Gastroesophageal sphincter (tissue), 4 donors: ENCODE measurements at regions not wholly inside any gene's neighbourhood (a gene's known extent, or its start where the extent isn't known, plus 50 kb on each side); places are given as distances from the start of the nearest gene placed in this dataset.

Source experiments
- ATAC-seq: fragments of 150-250 bp; one replicate; pipeline ENCODE4 v1.9.1; 2016; ENCODE audit warnings: mild to moderate bottlenecking, moderate library complexity
- H3K27ac ChIP-seq, 4 donors: fragments of 200-600 bp; sonication (generic) in 3 of 4; 1 replicate in 3 of 4; 2 replicates in 1 of 4; pipeline ENCODE4 v1.5.1; 2016 to 2019
- H3K27me3 ChIP-seq: fragments of 200-600 bp; sonication (generic); one replicate; pipeline ENCODE4 v1.5.1; 2019
- H3K36me3 ChIP-seq, 2 donors: fragments of 200-600 bp; sonication (generic); one replicate each; pipeline ENCODE4 v1.5.1; 2019; ENCODE audit warnings: control low read depth in 1 of 2
- H3K4me1 ChIP-seq, 3 donors: fragments of 200-600 bp; sonication (generic); 1 replicate in 2 of 3; 2 replicates in 1 of 3; pipeline ENCODE4 v1.5.1; 2016 to 2019; ENCODE audit warnings: control low read depth in 2 of 3
- H3K4me3 ChIP-seq, 2 donors: fragments of 200-600 bp; sonication (generic); one replicate each; pipeline ENCODE4 v1.5.1; 2019; ENCODE audit warnings: mild to moderate bottlenecking in 1 of 2, moderate library complexity in 1 of 2
- H3K9me3 ChIP-seq, 3 donors: fragments of 200-600 bp; sonication (generic); one replicate each; pipeline ENCODE4 v1.5.1; 2017 to 2019; ENCODE audit warnings: control low read depth in 2 of 3
- EP300 ChIP-seq: sonication (generic); formaldehyde crosslinking; IDR thresholded peaks from one replicate; pipeline ENCODE4 v1.6.1; 2017; ENCODE audit warnings: antibody characterized with exemption, mild to moderate bottlenecking
- POLR2A ChIP-seq, 2 donors: fragments of 450-650 bp; IDR thresholded peaks; one replicate each; pipeline ENCODE4 v1.6.1; 2017; ENCODE audit warnings: antibody characterized with exemption in 2 of 2, mild to moderate bottlenecking in 2 of 2, moderate library complexity in 1 of 2
- POLR2AphosphoS5 ChIP-seq: sonication (generic); formaldehyde crosslinking; IDR thresholded peaks from one replicate; pipeline ENCODE4 v1.6.1; 2017; ENCODE audit warnings: antibody characterized with exemption
- WGBS, 2 donors: methylation state at CpG; one replicate each; pipeline ENCODE4 v1.1.5; 2018; ENCODE audit warnings: low coverage in 1 of 2; 5-methylcytosine and 5-hydroxymethylcytosine counted together
- TF ChIP-seq, protein P1 (sequence below), 4 experiments: fragments of 200-600 bp in 2 of 4; fragments of 450-650 bp in 2 of 4; sonication (generic) in 1 of 4; IDR thresholded peaks; one replicate each; pipeline ENCODE4 v1.5.1; 2017 to 2019; ENCODE audit warnings: antibody characterized with exemption in 4 of 4, mild to moderate bottlenecking in 2 of 4, moderate library complexity in 2 of 4

DNA sequence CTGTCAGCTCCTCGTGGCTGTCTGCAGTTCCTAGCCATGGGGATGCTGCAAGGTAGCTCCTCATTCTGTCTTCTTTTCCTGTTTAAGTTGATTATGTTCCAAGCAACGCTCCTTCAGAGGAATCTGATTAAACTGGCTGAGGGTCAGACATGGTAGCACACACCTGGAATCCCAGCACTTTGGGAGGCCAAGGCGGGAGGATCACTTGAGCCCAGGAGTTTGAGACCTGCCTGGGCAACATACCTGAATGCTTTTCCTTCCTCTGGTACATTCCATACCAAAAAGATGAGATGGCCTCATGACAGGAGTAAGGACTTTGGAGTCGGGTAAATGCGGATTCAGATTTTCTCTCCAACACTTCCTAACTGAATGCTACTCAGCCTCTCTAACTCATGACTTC lies 246.8 kb upstream of the JARID2 start:
- 89% methylated on average over 4 of the region's 5 CpGs; no CpG with 5 or more reads in 1 of the 2 donors for WGBS, 2 donors
- no peak for ATAC-seq
- TF ChIP-seq POLR2A (IDR thresholded peaks at IDR 0.05) (no peak), EP300 (no peak), POLR2AphosphoS5 (no peak)
- TF ChIP-seq, protein P1, sequence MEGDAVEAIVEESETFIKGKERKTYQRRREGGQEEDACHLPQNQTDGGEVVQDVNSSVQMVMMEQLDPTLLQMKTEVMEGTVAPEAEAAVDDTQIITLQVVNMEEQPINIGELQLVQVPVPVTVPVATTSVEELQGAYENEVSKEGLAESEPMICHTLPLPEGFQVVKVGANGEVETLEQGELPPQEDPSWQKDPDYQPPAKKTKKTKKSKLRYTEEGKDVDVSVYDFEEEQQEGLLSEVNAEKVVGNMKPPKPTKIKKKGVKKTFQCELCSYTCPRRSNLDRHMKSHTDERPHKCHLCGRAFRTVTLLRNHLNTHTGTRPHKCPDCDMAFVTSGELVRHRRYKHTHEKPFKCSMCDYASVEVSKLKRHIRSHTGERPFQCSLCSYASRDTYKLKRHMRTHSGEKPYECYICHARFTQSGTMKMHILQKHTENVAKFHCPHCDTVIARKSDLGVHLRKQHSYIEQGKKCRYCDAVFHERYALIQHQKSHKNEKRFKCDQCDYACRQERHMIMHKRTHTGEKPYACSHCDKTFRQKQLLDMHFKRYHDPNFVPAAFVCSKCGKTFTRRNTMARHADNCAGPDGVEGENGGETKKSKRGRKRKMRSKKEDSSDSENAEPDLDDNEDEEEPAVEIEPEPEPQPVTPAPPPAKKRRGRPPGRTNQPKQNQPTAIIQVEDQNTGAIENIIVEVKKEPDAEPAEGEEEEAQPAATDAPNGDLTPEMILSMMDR (IDR thresholded peaks at IDR 0.05), result no peak

DNA sequence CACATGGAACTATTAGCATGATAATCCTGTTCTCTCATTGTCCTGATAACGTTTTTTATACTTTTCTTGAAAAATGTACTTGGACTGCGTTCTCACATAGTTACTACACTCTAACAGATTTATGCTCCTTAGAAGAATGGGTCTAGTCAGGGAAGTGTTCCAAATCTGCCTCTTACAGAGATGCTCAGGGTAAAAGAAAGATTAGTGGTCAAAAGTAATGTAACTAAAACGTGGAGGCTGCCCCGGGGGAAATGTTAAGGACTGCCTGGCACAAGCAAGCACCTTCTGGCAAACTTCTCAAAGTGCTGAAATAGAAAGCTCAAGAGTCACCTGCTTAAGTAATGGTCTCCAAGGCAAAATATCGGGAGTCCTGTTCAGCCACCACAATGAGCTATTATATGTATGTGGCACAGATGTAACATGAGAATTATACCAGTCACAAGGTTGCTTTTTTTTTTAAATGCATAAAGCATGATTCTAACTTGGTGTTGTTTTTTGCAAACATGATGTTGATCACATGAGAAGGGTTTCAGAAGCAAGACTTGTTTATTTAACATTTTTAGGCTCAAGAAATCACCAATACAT lies 244.5 kb upstream of the JARID2 start:
- Histone ChIP-seq H3K36me3 (no peaks in the 10 kb centered on the region), H3K27me3 (no peaks in the 10 kb centered on the region), H3K4me3 (no peak overlapping the region), H3K9me3 (no peaks in the 10 kb centered on the region), H3K27ac (no peak overlapping the region), H3K4me1 (no peaks in the 10 kb centered on the region)
- 48 to 50% methylated on average over 3 to 5 of the region's 5 CpGs for WGBS, 2 donors
- no peak for TF ChIP-seq POLR2AphosphoS5
- TF ChIP-seq, protein P1 (IDR thresholded peaks at IDR 0.05), result no peak
- TF ChIP-seq EP300, result no peak
- TF ChIP-seq POLR2A (IDR thresholded peaks at IDR 0.05), result no peak
- ATAC-seq, result no peak

More for the DNA sequence above, 246.8 kb upstream of the JARID2 start:
- no peak overlapping the region for H3K4me3 ChIP-seq
- no peaks in the 10 kb centered on the region for H3K4me1 ChIP-seq
- no peaks in the 10 kb centered on the region for H3K36me3 ChIP-seq
- no peaks in the 10 kb centered on the region for H3K9me3 ChIP-seq
- no peaks in the 10 kb centered on the region for H3K27me3 ChIP-seq
- H3K27ac ChIP-seq, result no peak overlapping the region

DNA sequence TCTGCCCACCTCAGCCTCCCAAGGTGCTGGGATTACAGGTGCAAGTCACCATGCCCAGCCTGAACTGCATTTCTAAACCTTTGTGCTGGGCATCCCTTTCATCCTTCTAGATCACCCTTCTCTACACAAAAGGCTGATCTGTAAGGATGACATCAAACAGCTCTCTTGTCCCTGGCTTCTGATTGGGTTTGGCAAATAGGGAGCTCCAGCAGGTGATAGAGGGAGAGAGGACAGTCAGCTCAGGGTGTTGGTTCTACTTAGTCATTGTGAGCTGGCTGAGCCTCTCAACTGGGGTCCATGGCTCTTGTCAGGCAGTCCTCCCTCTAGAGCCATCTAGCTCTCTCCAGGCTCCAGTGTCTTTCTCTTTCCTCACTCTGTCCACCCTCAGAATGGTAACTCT lies 237.6 kb upstream of the JARID2 start:
- H3K9me3 ChIP-seq, result no peaks in the 10 kb centered on the region
- H3K36me3 ChIP-seq, result no peaks in the 10 kb centered on the region
- H3K27ac ChIP-seq, result no peak overlapping the region
- H3K4me3 ChIP-seq, result no peak overlapping the region
- no peaks in the 10 kb centered on the region for H3K4me1 ChIP-seq
- no peak for TF ChIP-seq EP300
- TF ChIP-seq POLR2A (IDR thresholded peaks at IDR 0.05), result no peak
- no peak for TF ChIP-seq POLR2AphosphoS5
- TF ChIP-seq, protein P1 (IDR thresholded peaks at IDR 0.05), result no peak
- no peaks in the 10 kb centered on the region for H3K27me3 ChIP-seq
- no peak for ATAC-seq

DNA sequence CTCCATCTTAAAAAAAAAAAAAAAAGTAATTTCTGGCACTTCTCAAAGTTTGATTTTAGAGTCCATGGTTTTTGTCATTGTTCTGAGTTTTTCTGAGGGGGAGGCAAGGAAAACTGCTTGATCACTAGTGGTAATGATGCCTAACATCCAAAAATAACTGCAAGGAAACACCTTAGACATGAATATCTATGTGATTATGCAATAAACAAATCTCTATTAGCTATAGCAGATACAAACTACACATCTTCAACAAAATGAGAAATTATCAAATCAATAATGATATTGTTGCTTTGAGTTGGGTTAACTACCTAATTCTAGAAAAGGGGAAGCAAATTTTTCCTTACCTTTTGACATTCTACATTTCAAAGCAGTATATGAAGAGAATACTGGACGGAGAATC lies 230.9 kb upstream of the JARID2 start:
- Histone ChIP-seq H3K36me3 (no peaks in the 10 kb centered on the region), H3K9me3 (no peaks in the 10 kb centered on the region), H3K4me3 (no peak overlapping the region), H3K27ac (no peak overlapping the region), H3K27me3 (no peaks in the 10 kb centered on the region), H3K4me1 (no peaks in the 10 kb centered on the region)
- no peak for ATAC-seq
- TF ChIP-seq EP300, result no peak
- TF ChIP-seq POLR2AphosphoS5, result no peak
- TF ChIP-seq, protein P1 (IDR thresholded peaks at IDR 0.05), result no peak
- no peak for TF ChIP-seq POLR2A (IDR thresholded peaks at IDR 0.05)
- 86 to 100% methylated on average over 1 of the region's 1 CpG for WGBS, 2 donors

DNA sequence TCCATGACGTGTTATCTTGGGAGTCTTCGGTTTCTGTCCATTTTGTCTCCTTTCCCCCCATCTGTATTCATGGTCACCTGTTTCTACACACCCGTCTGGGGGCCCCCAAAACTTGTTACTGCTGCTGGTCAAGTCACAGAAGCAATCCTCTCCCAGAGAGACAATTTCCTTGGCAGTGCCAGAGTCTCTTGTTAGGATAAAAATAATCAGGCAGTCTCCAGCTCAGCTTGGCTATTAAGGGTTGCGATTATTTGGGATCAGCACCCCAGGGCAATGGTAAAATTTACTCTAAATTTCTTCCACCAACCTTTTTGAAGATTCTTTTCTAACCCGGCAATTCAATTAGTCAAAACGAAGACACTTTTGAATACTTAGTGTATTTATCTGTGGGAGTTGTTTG lies 229.1 kb upstream of the JARID2 start:
- TF ChIP-seq EP300 (no peak), POLR2A (IDR thresholded peaks at IDR 0.05) (no peak), POLR2AphosphoS5 (no peak)
- TF ChIP-seq, protein P1 (IDR thresholded peaks at IDR 0.05), result no peak

More for the DNA sequence above, 229.1 kb upstream of the JARID2 start:
- 53 to 58% methylated on average over 4 to 6 of the region's 6 CpGs for WGBS, 2 donors
- H3K4me1 ChIP-seq, result no peaks in the 10 kb centered on the region
- H3K27ac ChIP-seq, result no peak overlapping the region
- H3K27me3 ChIP-seq, result no peaks in the 10 kb centered on the region
- no peaks in the 10 kb centered on the region for H3K9me3 ChIP-seq
- no peaks in the 10 kb centered on the region for H3K36me3 ChIP-seq
- ATAC-seq, result no peak
- no peak overlapping the region for H3K4me3 ChIP-seq
